ENCODE measurements at regions not wholly inside any gene's neighbourhood (a gene's known extent, or its start where the extent isn't known, plus 50 kb on each side); places are given as distances from the start of the nearest gene placed in this dataset.
"Not testable (repeated sequence)": the region's sequence is repeated elsewhere in the genome, so short reads cannot be mapped to it uniquely, and the experiment has no call there.

GRCh38 chr9:32010322-32010721, 374.1 kb upstream of the ACO1 start:
- no peak for DNase-seq

GRCh38 chr9:32011049-32011448, 373.4 kb upstream of the ACO1 start:
- DNase-seq = no peak

- DNase-seq = no peak
Measured at GRCh38 chr9:32015795-32016194, 368.6 kb upstream of the ACO1 start.

- no peak for DNase-seq
Measured at GRCh38 chr9:32045513-32045912, 338.9 kb upstream of the ACO1 start.

GRCh38 chr9:32067261-32067660, 317.2 kb upstream of the ACO1 start:
- no peak for DNase-seq

- DNase-seq = peak in 1 of 2 donors; percentile 2
Measured at GRCh38 chr9:32069169-32069813, 315.2 kb upstream of the ACO1 start.

GRCh38 chr9:32069969-32070368, 314.5 kb upstream of the ACO1 start:
- DNase-seq = no peak

- no peak for DNase-seq
Measured at GRCh38 chr9:32072570-32072969, 311.9 kb upstream of the ACO1 start.

- no peak for DNase-seq
Measured at GRCh38 chr9:32092031-32092430, 292.4 kb upstream of the ACO1 start.

- no peak for DNase-seq
Measured at GRCh38 chr9:32117291-32117690, 267.2 kb upstream of the ACO1 start.

GRCh38 chr9:32128546-32128945, 255.9 kb upstream of the ACO1 start:
- no peak for DNase-seq

GRCh38 chr9:32130709-32131108, 253.7 kb upstream of the ACO1 start:
- not testable (repeated sequence) for DNase-seq

- DNase-seq = no peak
Measured at GRCh38 chr9:32136700-32137339, 247.6 kb upstream of the ACO1 start.

GRCh38 chr9:32142074-32142473, 242.4 kb upstream of the ACO1 start:
- no peak for DNase-seq

GRCh38 chr9:32148553-32148952, 235.9 kb upstream of the ACO1 start:
- not testable (repeated sequence) for DNase-seq

GRCh38 chr9:32161209-32161608, 223.2 kb upstream of the ACO1 start:
- no peak for DNase-seq

GRCh38 chr9:32161720-32162119, 222.7 kb upstream of the ACO1 start:
- no peak for DNase-seq

GRCh38 chr9:32166316-32166715, 218.1 kb upstream of the ACO1 start:
- DNase-seq = not testable (repeated sequence)

- DNase-seq = no peak
Measured at GRCh38 chr9:32171339-32171738, 213.1 kb upstream of the ACO1 start.

GRCh38 chr9:32172256-32172655, 212.2 kb upstream of the ACO1 start:
- DNase-seq = no peak

- no peak for DNase-seq
Measured at GRCh38 chr9:32177396-32177795, 207.0 kb upstream of the ACO1 start.

- DNase-seq = no peak
Measured at GRCh38 chr9:32180597-32180996, 203.8 kb upstream of the ACO1 start.

GRCh38 chr9:32200241-32200640, 184.2 kb upstream of the ACO1 start:
- no peak for DNase-seq

- no peak for DNase-seq
Measured at GRCh38 chr9:32200896-32201295, 183.5 kb upstream of the ACO1 start.

- not testable (repeated sequence) for DNase-seq
Measured at GRCh38 chr9:32209164-32209563, 175.3 kb upstream of the ACO1 start.

All from CD4-positive, alpha-beta T cell treated with Interferon alpha-2 for 1 hour (primary cell).